NB4 (cell line): ENCODE measurements at regions not wholly inside any gene's neighbourhood (a gene's known extent, or its start where the extent isn't known, plus 50 kb on each side); places are given as distances from the start of the nearest gene placed in this dataset.

Experiments used
- MAX ChIP-seq: IDR thresholded peaks from 2 replicates; pipeline ENCODE4 v1.6.1; 2011; ENCODE audit warnings: low read depth, low read length
- POLR2A ChIP-seq: IDR thresholded peaks from 2 replicates; pipeline ENCODE4 v1.6.1; 2011; ENCODE audit warnings: mild to moderate bottlenecking; ENCODE audit not compliant: insufficient read length; ENCODE audit errors: extremely low read depth
- TF ChIP-seq, protein P1 (sequence below): IDR thresholded peaks from one replicate; pipeline ENCODE4 v1.5.1; 2012; ENCODE audit warnings: low read depth, low read length

DNA sequence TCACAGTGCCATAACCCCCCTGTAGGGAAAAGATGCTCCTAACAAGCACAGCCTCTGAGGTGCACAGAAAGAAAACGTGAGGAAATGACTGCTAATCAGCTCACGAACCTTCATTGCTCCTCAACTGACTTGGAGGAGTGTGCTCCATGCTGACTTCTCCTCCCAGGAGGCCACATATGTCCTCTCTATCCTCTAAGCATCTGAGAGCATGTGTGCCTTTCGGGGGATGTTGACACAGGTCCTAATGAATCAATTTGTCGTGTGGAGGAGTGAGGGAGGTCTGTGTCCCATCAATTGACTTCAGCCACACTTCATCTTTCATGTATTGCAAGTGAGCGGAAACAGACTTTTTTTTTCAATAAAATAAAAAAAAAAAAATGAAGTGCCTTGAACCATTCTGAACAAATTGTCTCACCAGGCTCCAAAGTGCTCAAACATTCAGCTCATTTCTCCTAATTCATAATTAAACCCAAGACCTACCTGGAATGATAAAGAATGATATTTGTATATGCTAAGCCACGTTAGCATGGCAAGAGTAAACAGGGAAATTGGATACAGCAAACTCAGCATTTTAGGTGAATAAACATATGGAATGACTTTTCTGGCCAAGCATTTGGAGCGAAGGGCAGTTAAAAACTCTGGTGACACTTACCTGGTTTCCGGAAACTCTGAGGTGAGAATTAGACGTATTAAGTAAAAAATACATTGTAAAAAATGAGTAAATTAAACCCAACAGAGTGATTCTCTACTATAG is 317.6 kb upstream of the FAT3 start:
- TF ChIP-seq POLR2A (no peak), MAX (no peak)
- TF ChIP-seq, protein P1, sequence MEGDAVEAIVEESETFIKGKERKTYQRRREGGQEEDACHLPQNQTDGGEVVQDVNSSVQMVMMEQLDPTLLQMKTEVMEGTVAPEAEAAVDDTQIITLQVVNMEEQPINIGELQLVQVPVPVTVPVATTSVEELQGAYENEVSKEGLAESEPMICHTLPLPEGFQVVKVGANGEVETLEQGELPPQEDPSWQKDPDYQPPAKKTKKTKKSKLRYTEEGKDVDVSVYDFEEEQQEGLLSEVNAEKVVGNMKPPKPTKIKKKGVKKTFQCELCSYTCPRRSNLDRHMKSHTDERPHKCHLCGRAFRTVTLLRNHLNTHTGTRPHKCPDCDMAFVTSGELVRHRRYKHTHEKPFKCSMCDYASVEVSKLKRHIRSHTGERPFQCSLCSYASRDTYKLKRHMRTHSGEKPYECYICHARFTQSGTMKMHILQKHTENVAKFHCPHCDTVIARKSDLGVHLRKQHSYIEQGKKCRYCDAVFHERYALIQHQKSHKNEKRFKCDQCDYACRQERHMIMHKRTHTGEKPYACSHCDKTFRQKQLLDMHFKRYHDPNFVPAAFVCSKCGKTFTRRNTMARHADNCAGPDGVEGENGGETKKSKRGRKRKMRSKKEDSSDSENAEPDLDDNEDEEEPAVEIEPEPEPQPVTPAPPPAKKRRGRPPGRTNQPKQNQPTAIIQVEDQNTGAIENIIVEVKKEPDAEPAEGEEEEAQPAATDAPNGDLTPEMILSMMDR: no peak
